ENCODE measurements at regions not wholly inside any gene's neighbourhood (a gene's known extent, or its start where the extent isn't known, plus 50 kb on each side); places are given as distances from the start of the nearest gene placed in this dataset.

DNA sequence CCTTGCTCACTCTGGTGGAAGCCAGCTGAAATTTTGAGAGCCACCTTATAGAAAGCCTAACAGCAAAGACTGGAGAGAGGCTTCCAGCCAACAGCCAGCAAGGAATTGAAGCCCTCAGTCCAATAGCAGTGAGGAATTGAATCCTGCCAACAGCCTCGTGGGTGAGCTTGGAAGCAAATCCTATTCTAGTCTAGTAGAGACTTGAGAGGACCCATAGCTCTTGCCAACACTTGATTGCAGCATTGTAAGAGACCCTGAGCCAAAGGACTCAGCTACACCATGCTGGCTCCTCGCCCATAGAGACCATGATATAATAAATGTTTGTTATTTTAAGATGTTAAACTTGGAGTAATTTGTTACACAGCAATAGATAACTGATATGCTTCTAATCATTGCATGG lies 403.0 kb upstream of the TNP1 start:
- DNase-seq, result no peak

DNA sequence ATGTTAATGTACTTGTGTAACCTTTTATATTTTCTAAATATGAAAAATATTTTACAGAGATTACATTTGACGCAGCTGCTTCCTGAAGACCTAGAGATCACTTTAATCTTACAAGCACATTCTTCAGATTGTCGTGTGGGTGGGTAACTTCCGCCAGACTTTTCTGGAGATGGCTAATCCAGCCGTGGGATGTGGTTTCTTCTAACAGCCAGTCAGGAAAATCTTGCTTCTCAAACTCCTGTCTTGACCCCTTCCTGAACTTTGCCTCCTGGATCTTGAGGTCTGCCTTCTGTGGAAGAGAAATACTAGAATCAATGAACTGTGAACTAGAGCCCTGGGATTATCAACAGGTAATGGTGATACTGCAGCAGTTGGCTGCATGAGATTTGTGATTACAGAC lies 401.6 kb upstream of the TNP1 start:
- no peak for DNase-seq

DNA sequence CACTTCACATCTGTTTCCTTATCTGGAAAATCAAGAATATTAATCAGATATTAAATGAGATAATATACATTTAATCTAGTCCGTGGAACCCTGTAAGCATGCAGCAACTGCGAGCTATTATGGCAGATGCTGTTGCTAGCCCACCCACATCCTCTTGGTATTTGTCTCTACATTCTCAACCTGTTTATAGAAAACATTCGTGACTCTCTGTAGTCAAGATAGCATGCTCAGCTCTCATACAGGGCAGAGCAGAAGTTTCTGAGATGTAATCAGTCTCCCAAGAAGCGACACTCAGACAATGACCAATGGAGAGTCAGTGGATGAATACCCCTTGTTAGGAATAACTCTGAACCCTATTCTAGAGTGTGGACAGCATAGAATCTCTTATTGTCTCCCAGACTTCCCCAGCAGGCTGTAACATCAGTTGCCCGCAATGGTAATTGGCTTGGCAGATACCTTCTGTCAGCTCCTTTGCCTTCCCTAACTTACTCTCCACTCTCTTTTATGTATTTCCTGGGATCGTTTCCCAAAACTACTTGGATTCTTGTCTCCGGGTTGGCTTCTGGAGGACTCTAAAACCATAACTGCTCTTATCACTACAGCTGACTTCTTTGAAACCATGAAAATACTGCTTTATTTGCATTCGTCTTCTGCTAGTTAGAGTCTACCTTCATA lies 400.7 kb upstream of the TNP1 start:
- DNase-seq, result no peak

DNA sequence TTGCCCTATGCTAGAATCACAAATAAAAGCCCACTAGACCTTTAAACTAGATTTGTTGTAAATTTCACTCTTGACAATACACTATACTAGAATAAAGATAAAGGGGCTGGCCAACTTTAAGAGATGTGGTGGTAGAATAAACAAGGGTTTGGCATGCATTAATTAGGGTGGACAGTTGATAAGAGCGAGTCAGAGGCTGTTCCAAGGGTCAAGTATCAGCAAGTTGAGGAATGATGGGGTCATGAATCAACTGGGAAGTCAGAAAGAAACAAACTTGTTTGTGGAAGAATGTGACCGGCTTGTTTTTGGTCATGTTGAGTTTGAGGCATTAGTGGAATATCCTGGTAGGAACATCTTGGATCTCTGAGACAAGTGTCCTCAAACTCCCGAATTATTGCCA lies 398.3 kb upstream of the TNP1 start:
- DNase-seq, result no peak

DNA sequence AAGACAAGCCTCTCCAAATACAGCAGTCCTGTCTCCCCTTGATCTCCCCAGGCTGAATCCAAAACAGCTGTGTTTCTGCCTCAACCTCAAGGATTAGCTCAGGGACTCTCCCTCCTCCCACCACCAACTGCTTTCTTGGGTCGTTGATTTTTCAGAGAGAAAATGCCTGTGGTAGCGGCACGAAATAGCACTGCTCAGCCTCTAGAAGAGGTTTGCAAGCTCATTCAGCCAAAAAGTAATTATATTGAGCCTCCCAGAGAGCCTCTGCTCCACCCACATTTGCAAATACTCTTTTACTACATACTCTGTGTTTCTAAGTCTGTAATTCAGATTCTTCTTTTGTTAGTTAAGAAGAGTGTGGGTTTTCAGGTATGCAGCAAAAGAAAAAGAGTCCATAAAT lies 396.4 kb upstream of the TNP1 start:
- no peak for DNase-seq

DNA sequence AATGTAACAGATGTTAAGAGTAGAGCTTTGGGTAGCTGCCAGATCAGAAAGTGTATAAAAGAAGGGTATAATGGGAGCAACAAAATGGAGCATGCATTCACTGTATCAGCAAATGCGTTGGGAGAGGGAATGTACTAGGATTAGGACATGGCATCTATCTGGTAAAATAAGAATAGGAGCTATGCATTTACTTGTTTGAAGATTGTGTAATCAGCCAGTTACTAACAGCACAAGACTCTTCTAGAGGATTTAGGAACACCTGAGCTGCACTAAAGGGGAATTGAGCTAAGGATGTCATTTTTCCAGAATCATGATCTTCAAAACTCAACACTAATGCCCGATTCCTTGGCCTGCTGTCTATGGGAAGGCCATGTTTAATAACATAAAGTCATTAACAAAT lies 394.2 kb upstream of the TNP1 start:
- DNase-seq, result no peak

DNA sequence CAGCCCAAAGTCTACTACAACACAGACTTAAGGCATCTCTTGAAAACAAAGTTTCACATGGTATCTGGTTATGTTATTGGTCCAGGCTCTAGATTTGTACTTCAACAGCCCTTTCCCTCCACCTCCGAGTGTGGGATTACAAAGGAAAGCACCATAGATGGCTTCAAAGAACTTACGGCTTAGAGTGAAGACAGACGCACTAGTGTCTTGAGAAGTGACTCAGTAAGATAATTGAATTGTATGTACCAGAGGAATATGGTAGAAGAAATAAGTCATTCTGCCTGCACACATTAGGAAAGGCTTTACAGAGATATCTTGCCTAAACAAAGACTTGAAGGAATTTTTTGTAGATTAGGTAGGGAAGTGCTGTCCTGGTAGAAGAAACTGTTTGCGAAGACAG lies 392.3 kb upstream of the TNP1 start:
- DNase-seq, result no peak

DNA sequence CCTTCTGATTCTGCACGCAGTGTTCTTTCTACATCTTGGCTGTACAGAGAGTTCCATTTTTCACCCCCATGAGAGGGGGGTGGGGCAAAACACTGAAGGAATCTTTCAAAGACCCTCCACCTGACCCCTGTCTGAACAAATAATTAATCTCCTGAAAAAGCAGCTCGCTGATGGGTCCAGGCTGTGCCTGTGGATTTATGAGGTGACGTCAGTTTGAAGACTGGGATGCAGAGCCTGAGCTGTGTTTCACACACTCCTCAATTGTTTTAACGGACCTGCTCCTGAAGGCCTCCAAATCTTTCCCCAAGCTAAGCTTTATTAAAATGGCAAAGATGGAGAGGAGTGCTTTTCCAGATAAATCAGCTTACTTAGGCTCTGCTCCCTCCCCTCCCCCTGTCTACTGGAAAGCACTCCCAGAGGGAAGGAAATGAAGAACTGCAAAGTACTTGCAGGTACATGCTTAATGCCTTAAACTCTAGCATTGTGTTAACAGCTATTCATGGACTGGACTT lies 390.2 kb upstream of the TNP1 start:
- DNase-seq, result no peak

DNA sequence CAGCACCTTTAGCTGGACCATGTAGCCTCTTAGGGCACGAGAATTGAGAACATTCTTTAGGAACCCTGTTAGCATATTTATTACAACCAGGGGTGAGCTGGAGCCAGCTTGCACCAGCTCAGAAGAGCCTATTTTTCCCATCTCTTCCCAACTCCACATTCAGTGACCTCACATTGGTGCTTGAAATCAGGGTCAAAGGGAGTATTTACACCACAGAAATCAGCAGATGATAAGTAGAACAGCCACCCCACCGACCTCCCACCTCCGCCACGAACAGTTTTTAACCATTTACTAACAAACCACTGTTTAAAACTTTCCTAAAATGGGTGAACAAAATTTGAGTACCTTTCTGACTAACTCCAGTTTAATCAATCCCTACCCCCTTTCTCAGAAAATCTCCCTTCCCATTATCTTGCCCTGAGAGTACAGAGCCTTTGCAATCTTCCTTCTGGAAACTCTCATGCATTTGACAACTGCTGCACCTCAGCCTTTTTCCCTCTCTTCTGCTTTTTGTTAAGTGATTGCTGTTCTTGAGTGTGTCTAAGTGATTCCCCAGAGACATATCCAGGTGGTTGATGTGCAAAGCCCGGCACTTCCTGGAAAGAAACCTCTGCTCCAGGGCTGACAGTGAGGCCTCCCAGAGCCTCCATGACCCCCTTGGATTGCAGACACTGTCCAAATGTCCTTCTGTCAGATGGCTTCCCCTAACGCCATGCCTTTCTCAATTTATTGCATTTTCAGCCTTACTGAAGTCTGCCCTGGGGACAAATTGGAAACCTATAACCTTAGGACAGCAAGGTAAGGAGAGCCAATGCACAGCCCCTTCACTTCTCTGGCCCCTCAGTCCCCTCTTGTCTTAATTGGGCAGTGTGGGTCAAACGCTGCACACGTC lies 389.5 kb upstream of the TNP1 start:
- no peak for DNase-seq

DNA sequence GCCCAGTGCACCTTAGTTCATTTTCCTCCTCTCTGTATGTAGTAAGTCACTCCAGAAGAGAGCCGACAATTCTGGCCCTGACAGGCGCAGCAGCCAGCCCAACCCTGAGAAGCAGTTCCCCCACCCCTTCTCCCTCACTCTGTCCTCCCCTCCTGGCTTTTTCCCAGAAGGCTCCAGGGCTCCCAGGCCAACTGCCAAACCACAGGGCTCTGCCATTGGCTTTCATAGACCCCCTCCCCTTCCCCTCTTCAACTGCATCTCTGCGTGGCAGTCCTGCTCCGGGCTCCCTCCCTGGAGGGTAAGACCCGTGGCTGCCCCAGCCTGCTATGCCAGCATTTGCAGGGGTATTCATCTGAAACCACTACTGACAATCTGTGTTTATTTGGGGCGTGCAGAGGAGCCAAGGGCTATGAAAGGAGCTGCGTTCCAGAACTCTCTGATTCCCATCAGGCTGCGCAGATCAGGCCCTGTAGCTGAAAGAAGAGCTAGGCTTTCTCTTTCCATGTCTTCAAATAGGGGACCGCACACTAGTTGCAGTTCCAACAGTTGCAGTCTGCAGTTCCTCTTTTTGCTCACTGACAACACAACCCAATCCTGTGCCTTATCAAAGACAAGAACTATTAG lies 388.6 kb upstream of the TNP1 start:
- DNase-seq, result no peak

DNA sequence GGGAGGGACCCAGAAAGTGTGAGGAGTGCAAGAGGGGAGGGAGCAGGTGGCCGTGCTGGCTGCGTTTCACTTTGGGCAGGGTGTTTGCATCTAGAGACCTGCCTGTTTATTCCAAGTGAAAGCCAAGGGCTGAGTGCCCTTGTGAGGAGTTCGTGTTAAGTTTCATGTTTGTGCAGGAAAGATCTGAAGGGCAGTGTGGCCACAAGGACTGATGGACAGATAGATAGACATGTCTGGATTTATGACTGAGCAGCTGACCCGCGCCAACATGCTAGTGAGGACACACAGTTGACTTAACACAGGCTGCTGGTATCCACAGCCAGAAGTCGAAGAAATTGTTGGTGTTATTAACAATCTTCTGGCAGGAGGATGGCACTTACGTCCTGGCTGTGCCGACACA lies 387.6 kb upstream of the TNP1 start:
- DNase-seq, result no peak

DNA sequence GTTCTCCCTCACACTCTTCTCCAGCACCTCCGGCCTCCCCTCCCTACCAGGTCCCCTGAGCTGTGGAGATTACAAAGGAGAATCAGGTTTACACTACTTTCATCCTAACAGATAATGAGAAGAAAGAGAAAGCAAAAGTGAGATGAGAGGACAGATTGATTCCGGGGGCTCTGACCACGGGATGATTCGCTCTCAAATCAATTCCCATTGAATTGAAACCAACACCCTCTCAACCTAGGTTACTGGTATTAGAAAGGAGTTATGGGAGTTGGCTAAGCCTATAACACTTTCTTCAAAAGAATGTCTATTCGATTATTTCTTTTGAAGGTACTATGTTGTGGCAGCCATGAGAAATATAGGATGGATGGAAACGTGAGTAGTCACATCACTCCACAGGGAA lies 386.2 kb upstream of the TNP1 start:
- DNase-seq, result no peak

DNA sequence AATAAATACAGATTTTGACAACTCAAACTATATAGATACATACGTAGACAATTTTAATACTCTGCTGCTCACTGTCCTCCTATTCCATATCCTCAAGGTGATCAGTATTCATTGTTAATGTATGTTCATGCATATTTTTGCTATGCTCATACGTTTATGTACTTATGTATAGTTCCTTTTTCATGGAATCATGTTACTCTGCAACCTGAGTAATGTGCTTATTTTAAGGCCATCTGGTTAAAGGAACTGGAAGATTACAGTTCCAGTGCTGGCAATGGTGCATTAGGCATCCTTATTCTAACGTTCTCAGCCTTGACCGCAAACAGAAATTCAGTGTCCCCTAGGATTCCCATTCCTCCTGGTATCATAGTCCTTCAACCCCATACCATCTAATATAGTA lies 385.0 kb upstream of the TNP1 start:
- DNase-seq, result no peak

DNA sequence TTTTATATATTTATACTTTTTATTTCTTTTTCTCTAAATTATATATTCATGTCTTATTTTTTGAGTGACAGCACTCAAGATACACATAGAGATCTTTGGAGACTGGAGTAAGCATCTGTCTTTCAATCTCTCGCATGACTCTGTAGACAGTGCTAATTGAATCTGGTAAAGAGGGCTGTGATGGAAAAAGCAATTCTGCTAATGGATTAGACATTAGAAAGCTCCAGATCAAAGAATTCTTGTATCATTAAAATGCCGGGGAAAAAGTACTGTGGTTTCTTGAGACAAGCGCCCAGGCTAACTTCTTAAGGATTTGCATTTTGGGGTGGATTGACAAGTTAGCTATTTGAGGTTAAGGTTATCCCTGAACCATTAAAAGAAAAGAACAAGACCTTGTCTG lies 383.1 kb upstream of the TNP1 start:
- no peak for DNase-seq

DNA sequence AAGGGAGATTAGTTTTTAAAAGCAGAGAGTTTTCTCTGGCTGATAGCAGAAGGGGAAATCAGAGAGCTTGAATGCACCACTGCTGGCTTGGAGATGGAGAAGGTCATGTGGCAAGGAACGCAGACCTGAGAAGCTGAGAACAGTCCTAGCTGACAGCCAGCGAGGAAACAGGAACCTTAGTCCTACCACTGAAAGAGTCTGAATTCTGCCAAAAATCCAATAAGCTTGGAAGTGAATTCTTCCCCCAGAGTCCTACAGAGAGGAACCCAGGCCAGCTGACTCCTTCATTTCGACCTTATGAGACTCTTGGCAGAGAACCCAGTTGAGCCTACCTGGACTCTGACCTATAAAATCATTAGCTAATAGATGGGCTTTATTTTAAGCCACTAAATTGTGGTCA lies 371.9 kb upstream of the TNP1 start:
- no peak for DNase-seq

DNA sequence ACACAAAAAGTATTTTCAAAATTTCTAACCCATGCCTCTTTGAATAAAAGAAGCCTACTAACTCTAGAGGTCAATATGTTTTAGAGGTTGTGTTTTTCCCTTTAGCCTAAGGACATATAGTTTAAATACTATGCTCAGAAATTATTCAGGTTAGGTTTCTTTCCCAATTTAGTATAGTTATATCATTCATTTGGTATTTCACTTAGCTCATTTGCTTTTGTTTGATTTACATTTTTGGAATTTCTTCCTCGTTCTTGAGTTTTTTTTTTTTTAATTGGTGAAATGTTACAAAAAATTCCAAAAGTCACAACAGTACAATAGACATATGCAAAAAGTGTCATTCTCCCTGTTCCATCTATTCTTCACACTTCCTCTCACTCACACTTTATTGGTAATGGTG lies 371.3 kb upstream of the TNP1 start:
- no peak for DNase-seq

DNA sequence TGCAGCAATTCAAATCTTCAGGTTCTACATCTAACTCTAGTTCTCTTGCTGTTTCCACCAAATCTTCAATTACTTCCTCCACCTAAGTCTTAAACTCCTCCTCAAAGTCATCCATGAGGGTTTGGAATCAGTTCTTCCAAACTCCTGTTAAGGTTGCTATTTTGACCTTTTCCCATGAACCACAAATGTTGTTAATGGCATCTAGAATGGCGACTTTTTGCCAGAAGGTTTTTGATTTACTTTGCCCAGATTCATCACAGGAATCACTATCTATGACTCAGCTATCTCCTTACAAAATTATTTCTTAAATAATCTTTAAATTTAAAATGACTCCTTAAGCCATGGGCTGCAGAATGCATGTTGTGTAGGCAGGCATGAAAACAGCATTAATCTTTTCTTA lies 368.9 kb upstream of the TNP1 start:
- no peak for DNase-seq

DNA sequence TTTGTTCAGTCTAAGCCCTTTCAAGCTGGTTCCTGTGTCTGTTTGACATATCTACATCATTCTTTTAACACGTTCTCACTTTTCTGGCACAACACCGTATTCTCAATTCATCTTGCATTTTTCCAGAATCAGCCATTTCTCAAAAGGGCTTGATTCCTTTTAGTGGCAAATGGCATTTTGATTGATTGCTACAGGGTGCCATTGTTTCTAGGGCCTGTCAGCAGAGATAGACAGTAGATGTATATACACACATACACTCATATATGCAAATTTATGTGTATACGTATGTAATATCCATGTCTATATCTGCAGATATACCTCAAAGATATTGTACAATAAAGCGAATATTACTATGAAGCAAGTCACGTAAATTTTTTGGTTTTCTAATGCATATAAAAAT lies 367.9 kb upstream of the TNP1 start:
- no peak for DNase-seq

DNA sequence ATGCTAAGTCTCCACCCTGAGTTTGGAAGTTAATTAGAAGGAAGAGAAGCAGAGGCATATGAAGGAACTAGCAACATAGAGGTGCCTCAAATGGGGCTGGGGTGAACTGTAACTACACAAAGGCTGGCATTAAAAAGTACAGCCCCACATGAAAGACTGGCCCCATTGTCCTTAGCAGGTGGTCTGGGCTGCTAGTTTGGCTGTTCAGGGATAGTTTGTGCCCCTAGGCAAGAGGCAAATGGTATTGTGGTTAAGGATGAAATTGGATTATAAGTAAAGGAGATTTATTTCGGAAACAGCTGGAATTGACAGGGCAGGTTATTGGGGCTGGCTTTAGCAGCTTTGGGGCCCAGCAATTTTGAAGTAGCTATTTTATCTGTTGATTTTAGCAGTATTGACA lies 365.7 kb upstream of the TNP1 start:
- no peak for DNase-seq

DNA sequence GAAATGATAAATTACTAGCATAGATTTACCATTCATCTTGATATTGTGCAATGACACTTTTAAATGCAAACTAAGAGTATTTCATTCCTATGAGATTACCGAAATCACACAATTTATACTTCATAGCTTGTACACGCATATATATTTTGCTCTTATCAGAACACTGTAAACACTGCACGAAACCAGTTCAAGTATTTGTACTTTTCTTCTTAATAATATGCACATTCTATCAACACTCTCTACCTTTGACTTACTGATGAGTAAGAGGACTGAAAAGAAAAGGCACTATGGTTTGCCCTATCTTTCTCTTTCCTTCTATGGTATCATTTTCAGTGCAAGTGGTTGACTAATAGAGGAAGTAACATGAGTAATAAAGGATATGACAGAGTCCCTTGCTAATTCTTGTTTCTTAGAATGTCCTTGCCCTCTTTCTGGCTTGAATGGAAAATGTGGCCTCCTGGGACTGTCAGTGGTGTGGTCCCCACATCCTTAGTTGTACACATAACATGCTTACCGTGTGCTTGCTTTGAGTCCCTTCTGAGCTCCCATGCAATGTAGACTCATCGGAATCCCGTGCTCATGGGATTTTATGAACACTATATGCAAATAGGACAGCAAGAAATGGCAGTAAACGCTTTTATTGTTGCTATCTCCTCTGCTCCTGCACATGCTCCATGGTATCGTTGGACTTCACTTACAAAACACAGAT lies 363.5 kb upstream of the TNP1 start:
- DNase-seq, result no peak

DNA sequence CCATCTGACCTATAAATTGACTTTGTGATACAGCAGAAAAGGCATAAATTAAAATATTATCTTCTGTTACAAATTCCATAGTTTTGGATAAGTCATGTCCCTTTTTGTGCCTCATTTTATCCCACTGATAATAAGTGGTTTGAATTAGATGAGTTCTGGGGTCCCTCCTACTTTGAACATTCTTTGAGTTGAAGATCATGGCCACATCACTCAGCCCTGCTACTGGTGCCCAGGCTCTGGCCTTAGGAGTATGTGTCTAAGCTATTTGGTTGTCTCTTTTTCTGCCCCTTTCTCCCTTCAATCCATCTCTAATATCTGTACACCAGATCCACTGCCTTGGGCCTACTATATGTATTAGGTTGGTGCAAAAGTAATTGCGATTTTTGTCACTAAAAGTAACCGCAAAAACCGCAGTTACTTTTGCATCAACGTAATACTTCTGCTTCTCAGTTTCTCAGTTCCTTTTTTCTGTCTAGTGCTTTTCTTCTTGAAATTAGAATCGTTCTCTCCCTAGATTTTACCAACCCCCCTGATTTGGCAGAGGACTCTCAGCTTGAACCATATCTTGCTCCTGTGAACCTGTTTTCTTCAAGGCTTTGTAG lies 362.5 kb upstream of the TNP1 start:
- DNase-seq, result no peak

DNA sequence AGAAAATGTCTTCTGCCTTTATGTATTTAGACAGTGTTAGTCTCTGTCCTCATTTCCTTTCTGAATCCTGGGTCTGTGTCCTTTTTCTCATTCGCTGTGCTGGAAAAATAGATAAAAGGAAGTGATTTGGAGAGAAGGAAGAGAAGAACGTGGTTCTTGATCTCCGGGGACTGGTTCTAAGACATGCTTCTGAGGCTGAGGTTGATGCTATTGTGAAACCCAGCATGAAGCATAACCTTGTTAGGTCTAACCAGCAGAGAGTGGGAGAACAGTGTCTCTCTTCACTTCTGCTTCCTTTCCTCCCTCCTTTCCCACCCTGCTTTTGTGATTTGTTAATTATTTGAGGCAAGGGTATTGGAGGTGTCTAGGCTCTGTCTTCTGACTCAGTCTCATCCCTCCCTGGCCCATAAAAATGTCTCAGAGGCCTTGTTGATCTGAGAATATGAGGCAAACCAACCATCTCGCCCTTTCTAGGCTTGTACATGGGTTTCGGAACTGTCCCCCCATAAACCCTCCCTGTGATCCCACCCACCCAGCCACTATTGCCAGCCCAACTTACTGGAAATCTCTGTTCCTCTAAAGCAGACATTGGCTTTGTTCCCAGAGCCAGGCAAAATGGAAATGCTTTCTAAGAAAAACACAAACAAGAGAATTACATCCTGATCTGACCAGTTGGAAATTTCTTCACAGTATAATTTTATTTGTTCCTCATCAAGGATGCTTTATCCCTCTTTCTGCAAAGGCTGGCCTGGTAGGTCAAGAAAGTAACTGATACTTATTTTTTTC lies 360.6 kb upstream of the TNP1 start:
- no peak for DNase-seq
